Mesendoderm (in vitro differentiated cells): ENCODE measurements at regions not wholly inside any gene's neighbourhood (a gene's known extent, or its start where the extent isn't known, plus 50 kb on each side); places are given as distances from the start of the nearest gene placed in this dataset.

ENCODE experiments used
- DNase-seq: peaks from one replicate; pipeline ENCODE4 v3.0.0; 2013
- H2AK5ac ChIP-seq: 2 replicates; pipeline ENCODE4 v1.6.1; 2013; ENCODE audit warnings: low read length, inconsistent platforms
- H2BK120ac ChIP-seq: 2 replicates; pipeline ENCODE4 v1.6.1; 2013; ENCODE audit warnings: low read depth, mild to moderate bottlenecking, low read length, moderate library complexity, mixed read lengths
- H2BK15ac ChIP-seq: replicated peaks from 2 replicates; pipeline ENCODE4 v1.6.1; 2013; ENCODE audit warnings: low read depth, mild to moderate bottlenecking, moderate library complexity
- H2BK5ac ChIP-seq: 2 replicates; pipeline ENCODE4 v1.6.1; 2013; ENCODE audit warnings: low read length, inconsistent platforms
- H3K18ac ChIP-seq: 2 replicates; pipeline ENCODE4 v1.6.1; 2013; ENCODE audit warnings: mild to moderate bottlenecking, low read length, mixed read lengths
- H3K23ac ChIP-seq: one replicate; pipeline ENCODE4 v1.6.1; 2013; ENCODE audit warnings: low read length
- H3K27ac ChIP-seq: 2 replicates; pipeline ENCODE4 v1.5.1; 2013; ENCODE audit warnings: low read depth, mild to moderate bottlenecking, inconsistent platforms, low read length, moderate library complexity
- H3K27me3 ChIP-seq: 2 replicates; pipeline ENCODE4 v1.6.1; 2013; ENCODE audit warnings: low read length, control low read depth, mild to moderate bottlenecking, inconsistent platforms; ENCODE audit not compliant: insufficient read depth, poor library complexity
- H3K36me3 ChIP-seq: 2 replicates; pipeline ENCODE4 v1.6.1; 2013; ENCODE audit warnings: low read length, inconsistent platforms; ENCODE audit not compliant: control insufficient read depth, insufficient read depth
- H3K4ac ChIP-seq: one replicate; pipeline ENCODE4 v1.6.1; 2013; ENCODE audit warnings: low read depth, mild to moderate bottlenecking, low read length, moderate library complexity
- H3K4me1 ChIP-seq: 2 replicates; pipeline ENCODE4 v1.6.1; 2013; ENCODE audit warnings: low read depth, low read length, inconsistent platforms; ENCODE audit not compliant: control insufficient read depth
- H3K4me2 ChIP-seq: 2 replicates; pipeline ENCODE4 v1.6.1; 2013; ENCODE audit warnings: low read length
- H3K4me3 ChIP-seq: 2 replicates; pipeline ENCODE4 v1.5.1; 2013; ENCODE audit warnings: mild to moderate bottlenecking, low read length
- H3K56ac ChIP-seq: one replicate; pipeline ENCODE4 v1.6.1; 2013; ENCODE audit warnings: low read length
- H3K79me1 ChIP-seq: 2 replicates; pipeline ENCODE4 v1.6.1; 2013; ENCODE audit warnings: low read length, inconsistent platforms
- H3K79me2 ChIP-seq: 2 replicates; pipeline ENCODE4 v1.6.1; 2013; ENCODE audit warnings: mild to moderate bottlenecking, low read length; ENCODE audit not compliant: control insufficient read depth, insufficient read depth
- H3K9ac ChIP-seq: 2 replicates; pipeline ENCODE4 v1.6.1; 2013; ENCODE audit warnings: low read length, inconsistent platforms
- H4K5ac ChIP-seq: one replicate; pipeline ENCODE4 v1.6.1; 2013; ENCODE audit warnings: low read length
- H4K8ac ChIP-seq: one replicate; pipeline ENCODE4 v1.6.1; 2013; ENCODE audit warnings: low read depth, mild to moderate bottlenecking, control low read depth, low read length, moderate library complexity
- WGBS: extraction: QIAGEN DNeasy Blood & Tissue Kit; methylation state at CpG from one replicate; pipeline ENCODE4 v1.1.7; 2013; ENCODE audit warnings: low lambda C conversion rate, missing lambda C conversion rate; ENCODE audit not compliant: insufficient coverage; ENCODE audit errors: extremely low coverage; 5-methylcytosine and 5-hydroxymethylcytosine counted together

DNA sequence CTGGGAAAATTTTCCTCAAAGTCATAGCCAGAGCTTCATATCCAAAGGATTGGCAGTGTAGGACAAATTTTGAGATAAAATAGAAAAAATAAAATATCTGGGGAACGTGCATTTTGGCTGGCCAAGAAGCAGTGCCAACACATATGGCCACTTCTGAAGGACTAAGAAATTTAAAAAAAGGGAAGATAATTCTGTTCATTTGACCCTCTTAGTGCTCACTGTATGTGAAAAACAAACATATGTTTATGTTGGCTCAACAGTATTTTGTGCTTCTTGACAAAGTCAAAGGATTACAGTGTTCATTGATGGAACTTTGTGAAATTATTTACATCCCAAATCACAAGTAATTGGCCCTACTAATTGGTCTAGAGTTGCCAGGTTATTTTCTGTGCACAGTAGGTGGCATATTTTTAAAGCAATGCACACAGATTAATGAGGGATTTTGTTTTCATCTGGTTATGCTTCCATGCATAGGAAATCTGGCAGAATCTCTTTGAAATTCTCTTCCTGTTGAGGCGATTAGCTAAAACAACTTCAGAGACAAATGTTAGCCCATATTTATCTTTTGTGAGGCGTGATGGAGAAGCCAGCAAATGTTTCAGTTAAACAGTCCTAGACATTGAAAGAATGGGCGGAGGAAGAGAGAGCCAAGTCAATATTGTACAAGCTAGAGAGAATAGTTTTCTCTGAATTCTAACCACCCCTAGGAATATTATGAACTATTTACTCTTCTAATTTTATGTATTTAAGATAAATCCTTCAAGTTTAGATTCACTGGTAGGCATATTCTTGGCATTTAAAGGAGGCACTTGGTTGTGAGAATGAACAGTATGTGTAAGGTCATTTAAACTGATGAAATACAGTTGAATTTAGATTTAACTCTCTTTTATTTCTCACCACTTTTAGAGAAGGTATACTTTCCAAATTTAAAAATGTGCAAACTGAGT is 237.7 kb upstream of the MBL2 start:
- Histone ChIP-seq H2BK120ac (no peak overlapping the region), H3K79me2 (no peaks in the 10 kb centered on the region), H3K4me3 (no peak overlapping the region), H3K18ac (no peak overlapping the region), H3K27ac (no peak overlapping the region), H3K27me3 (no peaks in the 10 kb centered on the region), H2BK15ac (no peak overlapping the region), H4K5ac (no peak overlapping the region), H3K9ac (no peak overlapping the region), H3K56ac (no peak overlapping the region), H2BK5ac (no peak overlapping the region), H3K4ac (no peak overlapping the region), H3K4me2 (no peak overlapping the region), H3K4me1 (no peaks in the 10 kb centered on the region), H3K79me1 (no peaks in the 10 kb centered on the region), H3K36me3 (no peaks in the 10 kb centered on the region), H4K8ac (no peak overlapping the region), H2AK5ac (no peak overlapping the region), H3K23ac (no peak overlapping the region)
- no CpG with 5 or more reads among the region's 4 CpGs for WGBS
- DNase-seq = no peak

DNA sequence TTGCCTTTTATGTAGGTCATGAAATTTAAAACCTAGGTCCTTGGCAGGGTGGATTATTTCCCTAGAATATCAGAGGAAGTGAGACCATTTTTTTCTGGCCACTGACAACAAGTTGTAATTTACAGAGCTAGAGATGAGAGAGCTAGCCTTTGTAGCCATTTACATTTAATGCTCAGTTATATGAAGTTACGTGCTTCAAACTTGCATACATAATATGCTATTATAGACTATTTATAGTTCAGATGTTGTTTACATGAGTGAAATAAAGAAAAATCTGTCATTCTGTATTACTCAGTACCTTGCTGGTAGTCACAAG is 234.9 kb upstream of the MBL2 start:
- Histone ChIP-seq H2BK5ac (no peak overlapping the region), H3K27ac (no peak overlapping the region), H3K18ac (no peak overlapping the region), H2BK120ac (no peak overlapping the region), H4K5ac (no peak overlapping the region), H3K79me2 (no peaks in the 10 kb centered on the region), H3K79me1 (no peaks in the 10 kb centered on the region), H4K8ac (no peak overlapping the region), H3K56ac (no peak overlapping the region), H3K4me3 (no peak overlapping the region), H2BK15ac (no peak overlapping the region), H3K4me2 (no peak overlapping the region), H3K36me3 (no peaks in the 10 kb centered on the region), H3K23ac (no peak overlapping the region), H2AK5ac (no peak overlapping the region), H3K27me3 (no peaks in the 10 kb centered on the region), H3K9ac (no peak overlapping the region), H3K4ac (no peak overlapping the region), H3K4me1 (no peaks in the 10 kb centered on the region)
- WGBS = no CpG with 5 or more reads among the region's 1 CpG
- no peak for DNase-seq

DNA sequence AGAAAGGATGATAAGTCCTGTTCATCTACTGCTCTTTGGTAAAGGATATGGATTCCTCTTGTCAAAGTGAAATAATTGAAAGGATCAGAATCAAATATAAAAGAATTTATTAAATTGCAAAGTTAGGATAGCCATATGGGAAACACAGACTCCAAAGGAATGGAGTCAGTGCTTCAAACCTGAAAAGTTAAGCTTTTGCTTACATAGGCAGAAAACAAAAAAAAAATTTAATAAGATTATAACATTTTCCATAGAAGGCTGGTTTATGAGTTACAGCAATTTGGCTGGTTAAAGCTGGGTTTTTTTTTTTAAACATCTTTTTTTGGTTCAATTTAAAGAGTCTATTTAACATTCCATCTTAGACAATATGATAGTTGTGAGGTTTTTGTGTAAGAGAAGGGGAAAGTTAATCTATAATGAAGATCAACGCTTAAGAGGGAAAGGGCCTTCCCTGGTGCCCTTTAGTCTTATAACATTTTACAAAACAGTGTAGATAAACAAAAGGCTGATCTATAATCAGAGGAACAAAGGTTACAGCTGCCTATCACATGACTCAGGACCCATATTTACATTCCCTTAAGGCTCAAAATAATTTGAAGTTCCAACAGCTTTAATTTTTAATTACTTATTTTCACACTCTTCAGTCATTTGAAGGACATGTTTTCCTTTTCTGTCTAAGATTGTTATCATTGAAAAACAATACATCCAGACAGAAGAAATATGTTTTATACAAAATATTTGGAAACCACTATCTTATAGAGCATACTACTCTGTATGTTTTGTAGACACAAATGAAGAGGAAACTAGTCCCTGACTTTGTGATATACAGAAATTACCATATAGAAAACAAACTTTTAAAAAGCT is 234.3 kb upstream of the MBL2 start:
- H2AK5ac ChIP-seq = no peak overlapping the region
- H4K5ac ChIP-seq = no peak overlapping the region
- H3K4me2 ChIP-seq = no peak overlapping the region
- no peaks in the 10 kb centered on the region for H3K36me3 ChIP-seq
- no peak for DNase-seq
- no peak overlapping the region for H2BK120ac ChIP-seq
- H3K4me1 ChIP-seq = no peaks in the 10 kb centered on the region
- WGBS = no CpG with 5 or more reads among the region's 1 CpG
- H3K18ac ChIP-seq = no peak overlapping the region
- no peak overlapping the region for H3K56ac ChIP-seq
- H3K9ac ChIP-seq = no peak overlapping the region
- no peak overlapping the region for H3K27ac ChIP-seq
- H2BK5ac ChIP-seq = no peak overlapping the region
- H3K23ac ChIP-seq = no peak overlapping the region
- H4K8ac ChIP-seq = no peak overlapping the region
- no peaks in the 10 kb centered on the region for H3K79me2 ChIP-seq
- H3K27me3 ChIP-seq = no peaks in the 10 kb centered on the region
- no peak overlapping the region for H2BK15ac ChIP-seq
- H3K4ac ChIP-seq = no peak overlapping the region
- H3K4me3 ChIP-seq = no peak overlapping the region
- no peaks in the 10 kb centered on the region for H3K79me1 ChIP-seq

DNA sequence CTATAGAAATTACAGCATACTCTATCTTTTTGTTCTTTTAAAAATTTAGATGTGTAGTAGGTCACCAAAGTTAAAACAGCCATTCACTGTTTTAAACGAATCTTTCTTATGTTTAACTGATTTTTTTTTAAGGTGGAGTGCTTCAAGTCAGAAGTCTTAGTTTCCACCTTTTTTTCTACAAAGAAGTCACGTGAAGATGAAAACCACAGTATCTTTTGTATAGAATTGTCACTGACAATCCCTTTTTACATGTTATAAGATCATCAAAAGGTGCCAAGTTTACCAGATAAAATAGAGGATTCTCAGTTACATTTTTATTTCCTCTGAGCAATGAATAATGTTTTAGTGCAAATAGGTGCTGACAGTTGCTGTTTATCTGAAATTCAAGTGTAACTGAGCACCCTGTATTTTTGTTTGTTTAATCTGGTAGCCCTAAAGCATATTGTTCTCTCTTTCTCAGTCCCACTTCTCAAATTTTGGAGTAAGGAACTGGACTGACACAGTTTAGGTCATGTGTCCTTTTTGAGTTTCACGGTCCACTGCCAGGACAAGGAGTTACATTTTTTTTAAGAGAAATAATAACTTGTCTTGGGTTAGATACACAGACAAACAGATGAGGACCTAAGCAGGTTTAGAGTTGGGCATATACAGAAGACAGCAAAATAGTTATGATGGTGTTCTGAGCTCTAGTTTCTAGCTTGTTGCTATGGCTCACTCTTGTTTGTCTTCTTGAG is 233.2 kb upstream of the MBL2 start:
- Histone ChIP-seq H3K27me3 (no peaks in the 10 kb centered on the region), H3K9ac (no peak overlapping the region), H3K27ac (no peak overlapping the region), H2BK120ac (no peak overlapping the region), H4K5ac (no peak overlapping the region), H3K56ac (no peak overlapping the region), H3K4me2 (no peak overlapping the region), H3K18ac (no peak overlapping the region), H3K4me3 (no peak overlapping the region), H2BK5ac (no peak overlapping the region), H3K79me2 (no peaks in the 10 kb centered on the region), H3K36me3 (no peaks in the 10 kb centered on the region), H3K4ac (no peak overlapping the region), H4K8ac (no peak overlapping the region), H2BK15ac (no peak overlapping the region), H3K4me1 (no peaks in the 10 kb centered on the region), H2AK5ac (no peak overlapping the region), H3K23ac (no peak overlapping the region), H3K79me1 (no peaks in the 10 kb centered on the region)
- no peak for DNase-seq
- WGBS = no CpG with 5 or more reads among the region's 3 CpGs

DNA sequence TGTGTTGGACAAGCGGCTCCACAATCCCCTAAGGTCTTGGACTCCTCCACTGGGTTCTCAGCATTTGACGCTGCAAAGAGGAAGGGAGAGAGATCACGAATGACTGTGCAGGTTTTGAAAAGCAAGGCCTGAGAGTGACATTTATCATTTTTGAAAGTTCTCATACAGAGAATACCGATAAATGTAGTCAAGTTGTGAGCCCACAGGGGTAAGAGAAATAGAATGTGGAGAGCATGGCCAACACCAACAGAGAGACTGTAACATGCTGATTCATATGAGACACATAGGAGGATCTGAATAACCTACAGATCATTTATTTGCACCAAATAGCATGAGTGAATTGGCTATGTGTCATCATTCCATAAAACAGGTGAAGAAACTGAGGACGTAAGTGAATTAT is 230.5 kb upstream of the MBL2 start:
- Histone ChIP-seq H3K56ac (no peak overlapping the region), H2BK5ac (no peak overlapping the region), H3K4me3 (no peak overlapping the region), H3K4ac (no peak overlapping the region), H3K27ac (no peak overlapping the region), H4K8ac (no peak overlapping the region), H3K4me1 (no peaks in the 10 kb centered on the region), H3K79me1 (no peaks in the 10 kb centered on the region), H2BK120ac (no peak overlapping the region), H3K27me3 (no peaks in the 10 kb centered on the region), H3K18ac (no peak overlapping the region), H3K23ac (no peak overlapping the region), H3K4me2 (no peak overlapping the region), H2BK15ac (no peak overlapping the region), H3K9ac (no peak overlapping the region), H3K79me2 (no peaks in the 10 kb centered on the region), H4K5ac (no peak overlapping the region), H2AK5ac (no peak overlapping the region), H3K36me3 (no peaks in the 10 kb centered on the region)
- no peak for DNase-seq
- WGBS = no CpG with 5 or more reads among the region's 5 CpGs
